ENCODE measurements at regions not wholly inside any gene's neighbourhood (a gene's known extent, or its start where the extent isn't known, plus 50 kb on each side); places are given as distances from the start of the nearest gene placed in this dataset.

GRCh38 chr6:166725571-166725970 lies 98.5 kb upstream of the RPS6KA2 start:
- Histone ChIP-seq H3K36me3 (no peaks in the 10 kb centered on the region), H3K27me3 (no peaks in the 10 kb centered on the region), H3K4me3 (no peak overlapping the region), H3K27ac (no peak overlapping the region), H3K4me1 (no peaks in the 10 kb centered on the region), H3K9me3 (no peaks in the 10 kb centered on the region)
- TF ChIP-seq POLR2A (IDR thresholded peaks at IDR 0.05) (no peak), POLR2AphosphoS5 (IDR thresholded peaks at IDR 0.05) (no peak), EP300 (IDR thresholded peaks at IDR 0.05) (no peak)
- TF ChIP-seq, protein P1, sequence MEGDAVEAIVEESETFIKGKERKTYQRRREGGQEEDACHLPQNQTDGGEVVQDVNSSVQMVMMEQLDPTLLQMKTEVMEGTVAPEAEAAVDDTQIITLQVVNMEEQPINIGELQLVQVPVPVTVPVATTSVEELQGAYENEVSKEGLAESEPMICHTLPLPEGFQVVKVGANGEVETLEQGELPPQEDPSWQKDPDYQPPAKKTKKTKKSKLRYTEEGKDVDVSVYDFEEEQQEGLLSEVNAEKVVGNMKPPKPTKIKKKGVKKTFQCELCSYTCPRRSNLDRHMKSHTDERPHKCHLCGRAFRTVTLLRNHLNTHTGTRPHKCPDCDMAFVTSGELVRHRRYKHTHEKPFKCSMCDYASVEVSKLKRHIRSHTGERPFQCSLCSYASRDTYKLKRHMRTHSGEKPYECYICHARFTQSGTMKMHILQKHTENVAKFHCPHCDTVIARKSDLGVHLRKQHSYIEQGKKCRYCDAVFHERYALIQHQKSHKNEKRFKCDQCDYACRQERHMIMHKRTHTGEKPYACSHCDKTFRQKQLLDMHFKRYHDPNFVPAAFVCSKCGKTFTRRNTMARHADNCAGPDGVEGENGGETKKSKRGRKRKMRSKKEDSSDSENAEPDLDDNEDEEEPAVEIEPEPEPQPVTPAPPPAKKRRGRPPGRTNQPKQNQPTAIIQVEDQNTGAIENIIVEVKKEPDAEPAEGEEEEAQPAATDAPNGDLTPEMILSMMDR (IDR thresholded peaks at IDR 0.05): no peak
- DNase-seq: peak in 1 of 2 donors; percentile 52
- WGBS, 2 donors: 93 to 94% methylated on average over 10 to 15 of the region's 15 CpGs
- no peak for ATAC-seq (ENCODE audit: low FRiP score in 2 of 2)

GRCh38 chr6:166724576-166724975 lies 97.5 kb upstream of the RPS6KA2 start:
- Histone ChIP-seq H3K36me3 (no peaks in the 10 kb centered on the region), H3K27me3 (no peaks in the 10 kb centered on the region), H3K9me3 (no peaks in the 10 kb centered on the region), H3K4me1 (no peaks in the 10 kb centered on the region), H3K4me3 (no peak overlapping the region), H3K27ac (no peak overlapping the region)
- 82 to 86% methylated on average over 8 of the region's 8 CpGs for WGBS, 2 donors
- no peak for ATAC-seq (ENCODE audit: low FRiP score in 2 of 2)
- TF ChIP-seq, protein P1 (IDR thresholded peaks at IDR 0.05): no peak
- TF ChIP-seq POLR2A (IDR thresholded peaks at IDR 0.05) (no peak), EP300 (IDR thresholded peaks at IDR 0.05) (no peak), POLR2AphosphoS5 (IDR thresholded peaks at IDR 0.05) (no peak)
- no peak for DNase-seq

- Histone ChIP-seq H3K9me3 (no peaks in the 10 kb centered on the region), H3K27ac (no peak overlapping the region), H3K4me3 (no peak overlapping the region), H3K27me3 (no peaks in the 10 kb centered on the region), H3K4me1 (no peaks in the 10 kb centered on the region), H3K36me3 (no peaks in the 10 kb centered on the region)
- TF ChIP-seq EP300 (IDR thresholded peaks at IDR 0.05): no peak
- TF ChIP-seq, protein P1 (IDR thresholded peaks at IDR 0.05): no peak
- TF ChIP-seq POLR2A (IDR thresholded peaks at IDR 0.05): no peak
- no peak for TF ChIP-seq POLR2AphosphoS5 (IDR thresholded peaks at IDR 0.05)
- 95 to 97% methylated on average over 11 of the region's 11 CpGs for WGBS, 2 donors
- no peak for ATAC-seq (ENCODE audit: low FRiP score in 2 of 2)
- no peak for DNase-seq
Observed at GRCh38 chr6:166722785-166723184, 95.7 kb upstream of the RPS6KA2 start.

DNA sequence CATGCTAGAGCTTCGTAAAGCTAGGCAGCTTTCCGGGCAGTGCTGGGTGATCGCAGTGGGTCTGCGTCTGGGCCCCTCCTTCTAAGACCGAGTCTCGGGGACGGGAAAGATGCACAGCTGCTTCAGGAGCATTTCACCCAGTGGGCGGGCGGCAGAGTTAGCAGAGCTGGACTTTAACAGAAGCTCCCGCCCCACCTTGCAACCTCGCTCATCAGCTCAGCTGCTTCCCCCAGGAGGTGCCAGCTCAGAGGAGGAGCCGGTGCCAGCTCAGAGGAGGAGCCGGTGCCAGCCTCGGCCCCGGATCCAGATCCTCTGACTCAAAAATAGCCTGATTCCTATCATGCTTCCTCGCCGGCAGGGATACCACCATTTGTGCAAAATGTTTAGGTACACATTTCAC lies 94.5 kb upstream of the RPS6KA2 start:
- H3K4me3 ChIP-seq: no peak overlapping the region
- no peak for ATAC-seq (ENCODE audit: low FRiP score in 2 of 2)
- WGBS, 2 donors: 90 to 91% methylated on average over 16 to 17 of the region's 17 CpGs
- no peaks in the 10 kb centered on the region for H3K36me3 ChIP-seq
- no peaks in the 10 kb centered on the region for H3K27me3 ChIP-seq
- peak in 1 of 2 donors; percentile 38 for DNase-seq
- TF ChIP-seq, protein P1 (IDR thresholded peaks at IDR 0.05): no peak
- TF ChIP-seq POLR2A (IDR thresholded peaks at IDR 0.05) (no peak), POLR2AphosphoS5 (IDR thresholded peaks at IDR 0.05) (no peak), EP300 (IDR thresholded peaks at IDR 0.05) (no peak)
- H3K27ac ChIP-seq: no peak overlapping the region
- no peaks in the 10 kb centered on the region for H3K9me3 ChIP-seq
- H3K4me1 ChIP-seq: no peaks in the 10 kb centered on the region

DNA sequence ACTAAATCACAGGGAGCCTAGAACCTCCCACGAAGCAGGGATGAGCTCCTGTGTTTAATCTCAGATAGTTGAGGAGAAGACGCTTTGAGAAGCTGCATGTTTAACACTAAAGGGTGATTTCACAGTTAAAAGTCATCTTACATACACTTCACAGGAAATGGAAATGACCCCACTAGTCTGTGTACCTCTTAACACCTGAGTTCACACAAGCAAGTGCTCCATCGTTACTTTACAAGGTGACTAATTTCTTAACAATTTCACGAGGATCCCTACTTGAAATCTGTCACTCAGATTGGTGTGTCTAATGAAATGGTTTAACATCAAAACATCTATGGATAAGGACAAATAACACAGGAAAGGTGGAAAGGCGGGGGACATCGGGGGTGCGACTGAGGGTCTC lies 93.8 kb upstream of the RPS6KA2 start:
- TF ChIP-seq POLR2AphosphoS5 (IDR thresholded peaks at IDR 0.05) (no peak), POLR2A (IDR thresholded peaks at IDR 0.05) (no peak), EP300 (IDR thresholded peaks at IDR 0.05) (no peak)
- TF ChIP-seq, protein P1 (IDR thresholded peaks at IDR 0.05): no peak
- Histone ChIP-seq H3K36me3 (no peaks in the 10 kb centered on the region), H3K27ac (no peak overlapping the region), H3K9me3 (no peaks in the 10 kb centered on the region), H3K27me3 (no peaks in the 10 kb centered on the region), H3K4me3 (no peak overlapping the region), H3K4me1 (no peaks in the 10 kb centered on the region)
- DNase-seq: no peak
- no peak for ATAC-seq (ENCODE audit: low FRiP score in 2 of 2)
- 71 to 76% methylated on average over 7 of the region's 7 CpGs for WGBS, 2 donors

Measured in upper lobe of left lung (tissue), 6 donors.